B cell (primary cell): ENCODE measurements at regions not wholly inside any gene's neighbourhood (a gene's known extent, or its start where the extent isn't known, plus 50 kb on each side); places are given as distances from the start of the nearest gene placed in this dataset.

Experiments used
- ATAC-seq: fragments of 200-7000 bp; cut with Tn5 transposase; one replicate; pipeline ENCODE4 v1.10.0; 2021; ENCODE audit warnings: low read depth, mild to moderate bottlenecking, moderate number of reproducible peaks, moderate library complexity
- CTCF ChIA-PET: fragments of 350-600 bp; sonication (Branson Sonifier 250); formaldehyde crosslinking; loops from one replicate; lab custom pipeline; 2021; ENCODE audit warnings: antibody characterized with exemption, inconsistent platforms; lab: Charles Lee
- POLR2A ChIA-PET: fragments of 350-600 bp; sonication (Branson Sonifier 250); formaldehyde crosslinking; loops from one replicate; lab custom pipeline; 2021; ENCODE audit warnings: antibody characterized with exemption; lab: Charles Lee
- DNase-seq: peaks from one replicate; pipeline ENCODE4 v3.0.0; 2013
- H2AFZ ChIP-seq: 2 replicates; pipeline ENCODE4 v1.6.1; 2012; ENCODE audit warnings: mild to moderate bottlenecking, low read depth, low read length; ENCODE audit not compliant: insufficient read depth, poor library complexity, severe bottlenecking
- H3K27ac ChIP-seq, 2 donors: 1 replicate in 1 of 2; 2 replicates in 1 of 2; pipeline ENCODE4 v1.5.1; 2012 to 2013; ENCODE audit warnings: low read length in 2 of 2, mild to moderate bottlenecking in 2 of 2, moderate library complexity in 1 of 2
- H3K27me3 ChIP-seq, 4 experiments: fragments of 200-600 bp in 1 of 4; sonication (generic) in 1 of 4; replicated peaks in 1 of 4; 1 replicate in 2 of 4; 2 replicates in 2 of 4; pipeline versions ENCODE4 v1.6.1 to v1.7.0; 2013 to 2016; ENCODE audit warnings: low read length in 3 of 4, mild to moderate bottlenecking in 2 of 4, mixed read lengths in 1 of 4, moderate library complexity in 1 of 4; ENCODE audit not compliant: insufficient read depth in 4 of 4, control insufficient read depth in 3 of 4; ENCODE audit errors: control extremely low read depth in 1 of 4
- H3K36me3 ChIP-seq, 2 experiments: replicated peaks in 1 of 2; 1 replicate in 1 of 2; 2 replicates in 1 of 2; pipeline versions ENCODE4 v1.6.1 to v1.7.1; 2013; ENCODE audit warnings: low read length in 1 of 2; ENCODE audit not compliant: insufficient read depth in 2 of 2, control insufficient read depth in 1 of 2; ENCODE audit errors: control extremely low read depth in 1 of 2, extremely low read depth in 1 of 2
- H3K4me1 ChIP-seq, 2 donors: fragments of 200-600 bp in 1 of 2; sonication (generic) in 1 of 2; 1 replicate in 1 of 2; 2 replicates in 1 of 2; pipeline versions ENCODE4 v1.5.1 to v1.6.1; 2013 to 2017; ENCODE audit warnings: low read length in 2 of 2; ENCODE audit not compliant: control insufficient read depth in 2 of 2, insufficient read depth in 2 of 2
- H3K4me2 ChIP-seq: replicated peaks from 2 replicates; pipeline ENCODE3; 2012; ENCODE audit warnings: mild to moderate bottlenecking, low read depth, low read length; ENCODE audit not compliant: poor library complexity, severe bottlenecking
- H3K4me3 ChIP-seq, 5 experiments: fragments of 200-600 bp in 1 of 5; sonication (generic) in 1 of 5; 1 replicate in 3 of 5; 2 replicates in 2 of 5; pipeline versions ENCODE4 v1.5.1 to v1.7.0; 2011 to 2016; ENCODE audit warnings: low read length in 4 of 5, mild to moderate bottlenecking in 4 of 5, low read depth in 2 of 5, control low read depth in 1 of 5, moderate library complexity in 1 of 5; ENCODE audit not compliant: insufficient read depth in 1 of 5; ENCODE audit errors: control extremely low read depth in 1 of 5, extremely low read depth in 1 of 5
- H3K79me2 ChIP-seq: fragments of 200-600 bp; sonication (generic); one replicate; pipeline ENCODE4 v1.6.0; 2016; ENCODE audit warnings: low read length; ENCODE audit not compliant: control insufficient read depth, insufficient read depth
- H3K9ac ChIP-seq: fragments of 200-600 bp; sonication (generic); 2 replicates; pipeline ENCODE4 v1.6.1; 2017; ENCODE audit warnings: mild to moderate bottlenecking, low read length, moderate library complexity
- H3K9me3 ChIP-seq, 3 donors: one replicate each; pipeline versions ENCODE4 v1.6.1 to v1.7.1; 2013; ENCODE audit warnings: low read length in 2 of 3; ENCODE audit not compliant: control insufficient read depth in 2 of 3, insufficient read depth in 1 of 3; ENCODE audit errors: control extremely low read depth in 1 of 3
- H4K20me1 ChIP-seq: 2 replicates; pipeline ENCODE4 v1.6.0; 2012; ENCODE audit warnings: mild to moderate bottlenecking, low read length; ENCODE audit not compliant: insufficient read depth, control insufficient read depth, poor library complexity, severe bottlenecking
- H3K27ac Mint-ChIP-seq: one replicate; pipeline ENCODE4 v1.8.0; 2021; ENCODE audit warnings: mixed read lengths
- H3K27me3 Mint-ChIP-seq: one replicate; pipeline ENCODE4 v1.8.0; 2021; ENCODE audit warnings: mixed read lengths
- H3K4me1 Mint-ChIP-seq: one replicate; pipeline ENCODE4 v1.8.0; 2021; ENCODE audit warnings: mixed read lengths
- H3K4me3 Mint-ChIP-seq: one replicate; pipeline ENCODE4 v1.8.0; 2021; ENCODE audit warnings: mixed read lengths
- H3K9me3 Mint-ChIP-seq: one replicate; pipeline ENCODE4 v1.8.0; 2022; ENCODE audit warnings: mixed read lengths; ENCODE audit not compliant: insufficient read depth
- EZH2 ChIP-seq: IDR thresholded peaks from 2 replicates; pipeline ENCODE4 v1.6.1; 2012; ENCODE audit warnings: borderline replicate concordance, low read depth, mild to moderate bottlenecking, moderate library complexity, low read length; ENCODE audit not compliant: insufficient read depth, poor library complexity, severe bottlenecking
- WGBS: methylation state at CpG from one replicate; pipeline ENCODE4 v1.1.5; 2013; ENCODE audit warnings: missing lambda C conversion rate; ENCODE audit not compliant: insufficient coverage; 5-methylcytosine and 5-hydroxymethylcytosine counted together
- intact Hi-C: fragments of 100-400 bp; cut with micrococcal nuclease; formaldehyde crosslinking; loops from one replicate; pipeline ENCODE4 v1.10.0; 2022
- TF ChIP-seq, protein P1 (sequence below): fragments of 200-600 bp; IDR thresholded peaks from one replicate; pipeline ENCODE4 v1.8.0; 2022; ENCODE audit warnings: antibody characterized with exemption, mild to moderate bottlenecking

DNA sequence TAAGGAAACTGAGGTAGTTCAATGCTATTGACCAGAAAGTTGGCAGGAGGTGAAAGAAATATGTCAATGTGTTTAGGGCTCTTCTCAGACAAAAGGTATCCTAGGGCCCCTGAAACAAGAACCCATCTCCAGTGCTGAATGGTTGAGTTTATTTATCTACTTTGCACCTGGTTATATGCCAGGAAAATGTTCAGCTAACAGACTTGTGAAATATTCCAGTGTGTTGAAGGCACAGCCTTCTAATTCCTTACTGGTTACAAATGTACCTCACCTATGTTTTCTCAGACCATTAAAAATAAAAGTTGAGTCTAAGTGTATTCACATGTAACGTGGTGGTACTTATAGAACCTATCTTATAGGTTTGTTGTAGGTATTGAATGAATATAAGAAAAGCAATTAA, 511.7 kb upstream of the SEL1L start:
- no peak overlapping the region for H2AFZ ChIP-seq
- Mint-ChIP-seq H3K27me3 (no peaks in the 10 kb centered on the region), H3K4me1 (no peaks in the 10 kb centered on the region), H3K27ac (no peak overlapping the region), H3K4me3 (no peak overlapping the region), H3K9me3 (peaks cover 4% of the 10 kb centered on the region)
- H3K9me3 ChIP-seq: peaks cover 0 to 3% (median 0%) of the 10 kb centered on the region in 3 donors
- intact Hi-C loops: no loop called here
- H3K79me2 ChIP-seq: no peaks in the 10 kb centered on the region
- no peak for ATAC-seq
- WGBS: no CpG with 5 or more reads among the region's 1 CpG
- H3K36me3 ChIP-seq: no peaks in the 10 kb centered on the region
- H3K9ac ChIP-seq: no peak overlapping the region
- H4K20me1 ChIP-seq: no peaks in the 10 kb centered on the region
- H3K27me3 ChIP-seq: no peaks in the 10 kb centered on the region
- DNase-seq: no peak
- CTCF ChIA-PET: no interaction called here
- no peak overlapping the region for H3K27ac ChIP-seq
- H3K4me1 ChIP-seq: no peaks in the 10 kb centered on the region
- POLR2A ChIA-PET: no interaction called here
- no peak for TF ChIP-seq EZH2
- TF ChIP-seq, protein P1, sequence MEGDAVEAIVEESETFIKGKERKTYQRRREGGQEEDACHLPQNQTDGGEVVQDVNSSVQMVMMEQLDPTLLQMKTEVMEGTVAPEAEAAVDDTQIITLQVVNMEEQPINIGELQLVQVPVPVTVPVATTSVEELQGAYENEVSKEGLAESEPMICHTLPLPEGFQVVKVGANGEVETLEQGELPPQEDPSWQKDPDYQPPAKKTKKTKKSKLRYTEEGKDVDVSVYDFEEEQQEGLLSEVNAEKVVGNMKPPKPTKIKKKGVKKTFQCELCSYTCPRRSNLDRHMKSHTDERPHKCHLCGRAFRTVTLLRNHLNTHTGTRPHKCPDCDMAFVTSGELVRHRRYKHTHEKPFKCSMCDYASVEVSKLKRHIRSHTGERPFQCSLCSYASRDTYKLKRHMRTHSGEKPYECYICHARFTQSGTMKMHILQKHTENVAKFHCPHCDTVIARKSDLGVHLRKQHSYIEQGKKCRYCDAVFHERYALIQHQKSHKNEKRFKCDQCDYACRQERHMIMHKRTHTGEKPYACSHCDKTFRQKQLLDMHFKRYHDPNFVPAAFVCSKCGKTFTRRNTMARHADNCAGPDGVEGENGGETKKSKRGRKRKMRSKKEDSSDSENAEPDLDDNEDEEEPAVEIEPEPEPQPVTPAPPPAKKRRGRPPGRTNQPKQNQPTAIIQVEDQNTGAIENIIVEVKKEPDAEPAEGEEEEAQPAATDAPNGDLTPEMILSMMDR: no peak
- H3K4me3 ChIP-seq: no peak overlapping the region
- H3K4me2 ChIP-seq: no peak overlapping the region

DNA sequence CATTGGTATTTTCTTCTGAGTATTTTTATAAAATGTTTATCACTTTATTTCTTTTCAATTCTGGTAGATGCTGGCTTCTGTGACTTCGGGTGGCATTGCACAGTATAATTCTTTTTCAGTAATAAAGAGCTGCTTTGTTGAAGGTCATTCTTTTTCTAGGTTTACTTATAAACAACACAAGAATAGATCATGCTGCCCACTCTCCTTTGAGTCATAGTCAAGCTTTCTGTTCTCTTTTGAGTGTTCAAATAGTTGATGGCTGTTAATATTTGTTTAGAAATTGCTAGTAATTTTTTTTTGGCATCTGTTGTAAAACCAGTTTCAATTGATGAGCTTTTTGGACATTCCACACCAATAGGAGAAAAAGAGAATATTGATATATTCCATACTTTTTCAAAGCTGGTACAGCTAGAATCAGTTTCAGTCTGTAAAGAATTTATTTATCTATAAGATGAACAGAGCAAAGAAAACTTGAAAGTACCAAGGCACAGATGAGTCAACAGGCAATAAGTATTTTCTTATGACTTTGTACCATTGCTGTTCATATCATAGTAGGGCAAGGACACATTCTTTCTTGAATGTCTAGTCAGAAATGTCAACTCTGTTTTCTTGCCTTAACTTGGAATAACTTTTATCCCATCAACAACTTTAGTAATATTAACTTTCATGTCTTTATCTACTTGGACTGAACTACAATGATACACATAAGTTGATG, 513.0 kb upstream of the SEL1L start:
- no peaks in the 10 kb centered on the region for H3K79me2 ChIP-seq
- peaks cover 4% of the 10 kb centered on the region for H3K9me3 Mint-ChIP-seq
- H3K27ac ChIP-seq: no peak overlapping the region
- no peak overlapping the region for H2AFZ ChIP-seq
- H3K4me3 Mint-ChIP-seq: no peak overlapping the region
- H3K27me3 ChIP-seq: no peaks in the 10 kb centered on the region
- no peak overlapping the region for H3K9ac ChIP-seq
- no peak overlapping the region for H3K27ac Mint-ChIP-seq
- no peaks in the 10 kb centered on the region for H3K27me3 Mint-ChIP-seq
- no peak overlapping the region for H3K4me2 ChIP-seq
- no peaks in the 10 kb centered on the region for H3K4me1 Mint-ChIP-seq
- TF ChIP-seq, protein P1: no peak
- no peak for TF ChIP-seq EZH2
- DNase-seq (no peak), ATAC-seq (no peak)
- no peaks in the 10 kb centered on the region for H3K4me1 ChIP-seq
- ChIA-PET CTCF (no interaction called here), POLR2A (no interaction called here)
- no CpG with 5 or more reads among the region's 1 CpG for WGBS
- H3K4me3 ChIP-seq: no peak overlapping the region
- intact Hi-C loops: no loop called here
- H4K20me1 ChIP-seq: no peaks in the 10 kb centered on the region
- H3K36me3 ChIP-seq: no peaks in the 10 kb centered on the region
- H3K9me3 ChIP-seq: peaks cover 0 to 3% (median 0%) of the 10 kb centered on the region in 3 donors
